ENCODE measurements at regions not wholly inside any gene's neighbourhood (a gene's known extent, or its start where the extent isn't known, plus 50 kb on each side); places are given as distances from the start of the nearest gene placed in this dataset.
"Not testable (repeated sequence)": the region's sequence is repeated elsewhere in the genome, so short reads cannot be mapped to it uniquely, and the experiment has no call there.

GRCh38 chr2:91559269-91559668 is 2867.8 kb downstream of the RPIA start:
- not testable (repeated sequence) for TF ChIP-seq MAFK, POLR2A (IDR thresholded peaks at IDR 0.05; ENCODE audit: low read depth, low read length)

Measured in IMR-90 (cell line).